ENCODE measurements at regions not wholly inside any gene's neighbourhood (a gene's known extent, or its start where the extent isn't known, plus 50 kb on each side); places are given as distances from the start of the nearest gene placed in this dataset.
A peak's percentile ranks its signal among the peaks of the same experiment; 100 is the strongest.
"Not testable (repeated sequence)": the region's sequence is repeated elsewhere in the genome, so short reads cannot be mapped to it uniquely, and the experiment has no call there.

DNA sequence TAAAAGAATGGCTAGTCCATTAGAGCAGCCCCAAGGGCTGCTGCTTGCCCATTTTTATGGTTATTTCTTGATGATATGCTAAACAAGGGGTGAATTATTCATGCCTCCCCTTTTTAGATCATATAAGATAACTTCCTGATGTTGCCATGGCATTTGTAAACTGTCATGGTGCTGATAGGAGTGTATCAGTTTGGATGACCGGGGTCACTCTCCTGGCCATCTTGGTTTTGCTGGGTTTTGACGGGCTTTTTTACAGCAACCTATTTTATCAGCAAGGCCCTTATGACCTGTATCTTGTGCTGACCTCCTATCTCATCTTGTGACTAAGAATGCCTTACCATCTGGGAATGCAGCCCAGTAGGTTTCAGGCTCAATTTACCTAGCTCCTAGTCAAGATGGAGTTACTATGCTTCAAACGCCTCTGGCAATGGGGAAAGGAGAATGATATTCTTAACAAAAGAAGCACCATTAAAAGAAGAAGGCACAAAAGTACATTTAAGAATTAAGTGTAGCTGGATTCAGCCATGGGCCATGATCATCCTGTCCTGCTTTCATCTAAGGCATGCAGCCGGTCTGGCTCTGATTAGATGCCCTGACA, 1156.0 kb downstream of the PCDH9 start:
- no peak for ATAC-seq (replicated peaks)
- Mint-ChIP-seq H3K27me3 (peaks cover 0 to 4% of the 10 kb centered on the region in 2 donors), H3K9me3 (no peaks in the 10 kb centered on the region), H3K4me3 (no peak overlapping the region), H3K36me3 (no peaks in the 10 kb centered on the region), H3K4me1 (no peaks in the 10 kb centered on the region), H3K27ac (no peak overlapping the region)
- no peak for DNase-seq

DNA sequence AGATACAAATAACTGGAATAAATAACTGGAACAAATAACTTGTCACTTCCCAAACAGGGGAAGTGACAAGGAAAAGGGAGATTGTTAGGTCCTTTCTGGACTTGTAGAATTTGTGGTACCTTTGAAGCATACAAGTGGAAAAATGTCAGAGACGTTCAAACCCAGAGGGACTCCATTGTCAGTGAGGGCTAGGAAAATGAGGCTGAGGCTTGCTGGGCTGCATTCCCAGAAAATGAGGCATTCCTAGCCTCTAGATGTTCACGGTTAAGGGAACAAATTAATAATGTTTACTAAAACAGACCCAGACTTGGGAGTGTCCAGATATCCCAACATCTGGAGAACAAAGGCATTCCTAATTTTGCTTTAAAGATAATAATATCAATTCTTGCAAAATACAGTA, 1158.0 kb downstream of the PCDH9 start:
- not testable (repeated sequence) for H3K9me3 Mint-ChIP-seq; H3K4me1 Mint-ChIP-seq; H3K4me3 Mint-ChIP-seq; H3K27ac Mint-ChIP-seq; H3K36me3 Mint-ChIP-seq; H3K27me3 Mint-ChIP-seq; DNase-seq; ATAC-seq (replicated peaks)

DNA sequence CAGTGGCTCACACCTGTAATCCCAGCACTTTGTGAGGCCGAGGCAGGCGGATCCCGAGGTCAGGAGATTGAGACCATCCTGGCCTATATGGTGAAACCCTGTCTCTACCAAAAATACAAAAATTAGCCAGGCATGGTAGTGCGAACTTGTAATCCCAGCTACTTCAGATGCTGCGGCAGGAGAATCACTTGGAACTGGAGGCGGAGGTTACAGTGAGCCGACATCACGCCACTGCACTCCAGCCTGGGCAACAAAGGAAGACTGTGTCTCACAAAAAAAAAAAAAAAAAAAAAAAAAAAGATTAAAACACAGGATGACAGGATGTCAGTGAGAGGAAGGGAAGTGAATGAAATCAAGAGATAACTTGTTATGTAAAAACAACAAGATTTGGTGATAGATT, 1158.5 kb downstream of the PCDH9 start:
- H3K27me3 Mint-ChIP-seq: peaks cover 0 to 4% of the 10 kb centered on the region in 2 donors
- DNase-seq (no peak), ATAC-seq (replicated peaks) (no peak)
- no peak overlapping the region for H3K27ac Mint-ChIP-seq
- H3K4me3 Mint-ChIP-seq: no peak overlapping the region
- H3K4me1 Mint-ChIP-seq: no peaks in the 10 kb centered on the region
- H3K36me3 Mint-ChIP-seq: no peaks in the 10 kb centered on the region
- H3K9me3 Mint-ChIP-seq: no peaks in the 10 kb centered on the region

DNA sequence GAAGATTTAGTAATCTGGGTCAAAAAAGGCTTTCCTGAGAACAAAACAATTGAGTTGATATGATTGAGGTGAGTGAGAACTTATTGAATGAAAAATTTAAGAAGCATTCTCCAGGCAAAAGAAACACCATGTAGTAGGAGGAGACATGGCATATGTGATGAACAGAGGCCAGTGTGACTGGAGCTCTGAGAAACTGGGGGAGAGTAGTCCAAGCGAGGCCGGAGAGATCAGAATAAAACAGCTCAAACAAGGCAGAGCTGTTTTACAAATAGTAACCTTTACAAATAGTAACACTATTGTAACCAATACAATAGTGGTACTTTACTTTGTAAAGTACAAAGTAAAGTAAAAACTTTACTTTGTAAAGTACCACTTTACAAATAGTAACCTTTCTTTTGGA, 1159.1 kb downstream of the PCDH9 start:
- DNase-seq (no peak), ATAC-seq (replicated peaks) (no peak)
- no peaks in the 10 kb centered on the region for H3K9me3 Mint-ChIP-seq
- H3K4me1 Mint-ChIP-seq: no peaks in the 10 kb centered on the region
- H3K27ac Mint-ChIP-seq: no peak overlapping the region
- no peaks in the 10 kb centered on the region for H3K36me3 Mint-ChIP-seq
- H3K27me3 Mint-ChIP-seq: peaks cover 0 to 4% of the 10 kb centered on the region in 2 donors
- H3K4me3 Mint-ChIP-seq: no peak overlapping the region

DNA sequence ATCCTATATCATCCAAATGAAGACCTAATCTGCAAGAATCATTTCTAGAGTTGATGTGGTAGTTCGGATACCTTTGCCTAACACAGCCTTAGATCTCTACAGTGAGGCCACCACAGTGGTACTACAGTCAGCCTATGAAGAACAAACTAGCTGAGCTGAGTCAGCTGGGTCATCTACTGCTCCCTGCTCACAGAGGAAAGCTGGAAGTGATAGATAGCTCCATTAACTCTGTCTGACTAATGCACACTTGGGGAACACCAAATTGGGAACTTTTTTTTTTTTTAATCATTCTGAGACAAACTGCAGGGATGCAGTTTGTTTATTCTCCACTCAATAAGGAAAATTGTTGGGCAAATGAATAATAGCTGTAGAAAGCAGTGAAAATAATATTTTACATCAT, 1160.6 kb downstream of the PCDH9 start:
- Mint-ChIP-seq H3K4me1 (no peaks in the 10 kb centered on the region), H3K27ac (no peak overlapping the region), H3K27me3 (peaks cover 0 to 4% of the 10 kb centered on the region in 2 donors), H3K4me3 (no peak overlapping the region), H3K36me3 (no peaks in the 10 kb centered on the region), H3K9me3 (no peaks in the 10 kb centered on the region)
- ATAC-seq (replicated peaks) (no peak), DNase-seq (no peak)

DNA sequence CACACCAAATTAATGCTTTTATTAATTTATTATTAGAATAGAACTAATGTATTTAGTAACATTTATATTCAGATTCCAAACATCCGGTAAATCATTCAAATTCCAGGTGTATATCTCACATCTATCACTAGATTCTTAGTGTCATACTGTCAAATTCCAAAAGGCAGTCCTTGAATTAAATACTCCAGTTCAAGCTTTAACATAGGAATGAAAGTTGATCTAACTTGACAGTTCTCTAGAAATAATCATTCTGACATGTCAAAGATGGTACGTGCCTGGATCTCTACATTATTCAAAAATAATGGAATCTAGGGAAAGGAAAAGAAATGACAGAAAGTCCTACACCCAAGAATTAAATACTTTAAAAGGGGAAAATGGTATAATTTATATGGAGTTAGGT, 1161.5 kb downstream of the PCDH9 start:
- Mint-ChIP-seq H3K9me3 (no peaks in the 10 kb centered on the region), H3K27ac (no peak overlapping the region)

DNA sequence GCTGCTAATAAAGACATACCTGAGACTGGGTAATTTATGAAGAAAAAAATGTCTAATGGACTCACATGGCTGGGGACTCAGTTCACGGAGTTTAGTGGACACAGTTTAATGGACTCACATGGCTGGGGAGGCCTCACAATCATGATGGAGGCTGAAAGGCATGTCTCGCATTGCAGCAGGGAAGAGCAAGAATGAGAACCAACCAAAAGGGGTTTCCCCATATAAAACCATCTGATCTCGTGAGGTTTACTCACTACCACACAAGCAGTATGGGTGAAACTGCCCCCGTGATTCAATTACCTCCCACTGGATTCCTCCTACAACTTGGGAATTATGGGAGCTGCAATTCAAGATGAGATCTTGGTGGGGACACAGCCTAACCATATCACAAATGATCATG, 1181.2 kb downstream of the PCDH9 start:
- Mint-ChIP-seq H3K27ac (no peak overlapping the region), H3K4me3 (no peak overlapping the region), H3K4me1 (no peaks in the 10 kb centered on the region), H3K9me3 (peaks cover 0 to 5% of the 10 kb centered on the region in 2 donors), H3K27me3 (no peaks in the 10 kb centered on the region), H3K36me3 (no peaks in the 10 kb centered on the region)
- ATAC-seq (replicated peaks) (peak in 1 of 2 donors; percentile 51), DNase-seq (no peak)

More for the DNA sequence above, 1161.5 kb downstream of the PCDH9 start:
- H3K27me3 Mint-ChIP-seq: peaks cover 0 to 4% of the 10 kb centered on the region in 2 donors
- no peaks in the 10 kb centered on the region for H3K4me1 Mint-ChIP-seq
- ATAC-seq (replicated peaks) (no peak), DNase-seq (no peak)
- no peaks in the 10 kb centered on the region for H3K36me3 Mint-ChIP-seq
- H3K4me3 Mint-ChIP-seq: no peak overlapping the region

DNA sequence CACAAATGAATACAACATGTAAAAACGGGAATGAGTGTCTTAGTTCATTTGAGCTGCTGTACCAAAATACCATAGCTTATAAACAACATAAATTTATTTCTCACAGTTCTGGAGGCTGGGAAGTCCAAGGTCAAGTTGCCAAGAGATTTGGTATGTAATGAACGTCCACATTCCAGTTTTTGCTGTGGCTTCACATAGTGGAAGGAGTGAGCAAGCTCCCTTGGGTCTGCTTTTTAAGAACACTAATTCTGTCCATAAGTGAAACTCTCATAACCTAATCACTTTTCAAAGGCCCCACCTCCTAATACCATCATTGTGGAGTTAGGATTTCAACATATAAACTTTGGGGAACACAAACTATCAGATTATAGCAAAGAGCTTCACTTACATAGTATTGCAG, 1189.6 kb downstream of the PCDH9 start:
- ATAC-seq (replicated peaks) (no peak), DNase-seq (no peak)
- H3K36me3 Mint-ChIP-seq: no peaks in the 10 kb centered on the region
- H3K27ac Mint-ChIP-seq: no peak overlapping the region
- no peaks in the 10 kb centered on the region for H3K9me3 Mint-ChIP-seq
- H3K4me3 Mint-ChIP-seq: no peak overlapping the region
- no peaks in the 10 kb centered on the region for H3K4me1 Mint-ChIP-seq
- H3K27me3 Mint-ChIP-seq: no peaks in the 10 kb centered on the region

DNA sequence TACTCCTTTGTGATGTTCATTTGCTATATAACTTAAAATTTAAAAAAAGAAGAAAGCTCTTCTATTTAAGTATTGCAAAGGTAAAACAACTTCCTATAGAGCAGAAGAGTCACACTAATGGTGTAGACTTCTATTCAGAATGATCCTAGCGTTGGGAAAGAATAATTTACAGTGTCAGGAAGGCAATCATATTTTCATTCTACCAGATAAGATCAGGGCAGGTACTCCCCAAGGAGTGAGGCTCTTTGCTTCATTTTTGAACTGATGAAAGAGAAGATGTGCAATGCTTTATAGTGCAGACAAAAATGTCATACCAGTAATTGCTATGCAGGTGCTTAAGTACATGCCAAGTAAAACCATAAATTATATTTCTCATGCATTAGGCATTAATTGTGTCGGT, 1193.0 kb downstream of the PCDH9 start:
- H3K9me3 Mint-ChIP-seq: no peaks in the 10 kb centered on the region
- no peaks in the 10 kb centered on the region for H3K36me3 Mint-ChIP-seq
- no peak overlapping the region for H3K4me3 Mint-ChIP-seq
- ATAC-seq (replicated peaks) (no peak), DNase-seq (no peak)
- H3K27me3 Mint-ChIP-seq: no peaks in the 10 kb centered on the region
- no peaks in the 10 kb centered on the region for H3K4me1 Mint-ChIP-seq
- no peak overlapping the region for H3K27ac Mint-ChIP-seq

DNA sequence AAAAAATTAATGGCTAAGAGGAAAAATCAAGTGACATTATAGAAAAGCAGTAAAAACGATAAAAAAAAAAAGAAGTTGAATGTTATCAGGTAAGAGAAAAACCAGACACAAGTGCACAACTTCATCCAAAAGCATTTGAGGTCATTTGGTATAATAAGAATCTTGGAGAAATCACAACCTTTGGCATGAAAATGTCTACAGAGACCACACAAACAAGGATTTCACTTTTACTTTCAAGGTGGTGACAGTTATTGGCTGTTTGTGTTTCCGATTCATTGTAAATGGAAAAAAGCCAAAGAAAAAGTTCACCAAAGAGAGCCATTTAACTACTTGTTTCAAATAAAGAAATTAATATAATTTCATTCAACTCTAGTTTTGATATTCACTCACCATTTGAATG, 1193.5 kb downstream of the PCDH9 start:
- H3K27ac Mint-ChIP-seq: no peak overlapping the region
- H3K4me3 Mint-ChIP-seq: no peak overlapping the region
- no peaks in the 10 kb centered on the region for H3K27me3 Mint-ChIP-seq
- H3K4me1 Mint-ChIP-seq: no peaks in the 10 kb centered on the region
- ATAC-seq (replicated peaks): no peak
- no peak for DNase-seq
- H3K9me3 Mint-ChIP-seq: no peaks in the 10 kb centered on the region
- no peaks in the 10 kb centered on the region for H3K36me3 Mint-ChIP-seq

DNA sequence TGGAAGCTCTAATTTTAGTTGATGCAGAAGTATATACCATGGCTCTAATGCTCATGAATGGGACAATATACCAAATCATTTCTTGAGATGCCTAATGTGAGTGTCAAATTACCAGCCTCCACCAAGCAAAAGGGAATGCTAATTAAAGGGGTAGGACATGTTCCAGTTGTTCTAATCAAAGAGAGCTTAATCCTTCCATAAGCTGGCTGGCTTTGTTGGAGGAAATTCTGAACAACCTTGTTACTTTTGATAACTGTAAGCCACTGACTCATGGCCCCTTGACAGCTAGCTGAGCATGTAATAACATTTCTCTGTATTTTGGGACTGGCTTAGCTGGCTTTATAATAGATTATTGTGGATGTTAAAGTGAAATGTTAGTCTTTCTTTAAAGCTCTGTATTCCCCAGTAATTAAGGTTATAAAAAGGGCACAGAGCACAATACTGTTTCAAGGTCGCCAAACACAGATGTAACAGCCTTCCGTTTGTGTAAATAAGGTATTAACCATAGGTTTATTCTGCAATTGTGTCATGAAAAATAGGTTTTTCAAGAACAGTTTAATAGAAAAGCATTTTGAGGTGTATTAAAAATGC, 1194.0 kb downstream of the PCDH9 start:
- H3K4me1 Mint-ChIP-seq: no peaks in the 10 kb centered on the region
- no peaks in the 10 kb centered on the region for H3K9me3 Mint-ChIP-seq
- no peak overlapping the region for H3K4me3 Mint-ChIP-seq
- no peaks in the 10 kb centered on the region for H3K36me3 Mint-ChIP-seq
- DNase-seq: no peak
- ATAC-seq (replicated peaks): no peak
- no peaks in the 10 kb centered on the region for H3K27me3 Mint-ChIP-seq
- H3K27ac Mint-ChIP-seq: no peak overlapping the region

DNA sequence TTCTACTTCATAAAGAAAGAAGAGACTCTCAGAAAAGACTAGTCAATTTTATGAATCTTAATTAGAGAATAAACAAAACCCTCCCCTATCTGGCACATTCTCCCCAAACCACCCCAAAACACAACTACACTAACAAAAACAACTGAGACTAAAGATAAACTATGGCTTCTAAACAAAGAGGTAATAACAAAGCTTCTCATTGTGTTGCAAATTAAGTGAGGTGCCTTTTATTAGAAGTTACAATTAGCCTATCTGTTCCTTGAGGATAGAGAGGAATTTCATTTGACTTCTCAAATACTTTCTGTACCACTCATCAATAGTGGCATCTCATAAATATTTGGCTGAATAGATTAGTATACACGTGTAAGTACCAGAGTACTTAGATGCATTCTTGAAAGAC, 1196.2 kb downstream of the PCDH9 start:
- no peak overlapping the region for H3K27ac Mint-ChIP-seq
- H3K27me3 Mint-ChIP-seq: no peaks in the 10 kb centered on the region
- no peak overlapping the region for H3K4me3 Mint-ChIP-seq
- no peaks in the 10 kb centered on the region for H3K36me3 Mint-ChIP-seq
- H3K4me1 Mint-ChIP-seq: no peaks in the 10 kb centered on the region
- ATAC-seq (replicated peaks): no peak
- no peaks in the 10 kb centered on the region for H3K9me3 Mint-ChIP-seq
- no peak for DNase-seq

DNA sequence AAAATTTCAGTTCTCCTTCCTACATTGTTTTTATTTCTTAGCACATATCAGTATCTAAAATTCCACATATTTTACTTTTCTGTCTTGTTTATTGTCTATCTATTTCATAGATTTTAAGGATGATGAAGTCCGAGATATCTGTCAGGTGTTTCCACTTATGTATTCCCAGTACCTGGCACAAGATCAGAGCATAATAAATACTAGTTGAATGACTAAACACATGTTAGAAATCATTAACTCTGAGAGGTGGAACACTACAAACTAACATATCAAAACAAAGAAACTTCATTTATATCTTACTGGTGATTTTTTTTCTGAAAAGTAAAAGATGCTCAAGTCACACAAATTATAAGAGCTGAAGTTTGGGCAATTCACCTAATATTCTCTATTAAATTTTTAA, 1208.3 kb downstream of the PCDH9 start:
- Mint-ChIP-seq H3K4me3 (no peak overlapping the region), H3K27ac (no peak overlapping the region), H3K27me3 (no peaks in the 10 kb centered on the region), H3K36me3 (no peaks in the 10 kb centered on the region), H3K9me3 (no peaks in the 10 kb centered on the region), H3K4me1 (no peaks in the 10 kb centered on the region)
- ATAC-seq (replicated peaks): no peak
- DNase-seq: no peak

DNA sequence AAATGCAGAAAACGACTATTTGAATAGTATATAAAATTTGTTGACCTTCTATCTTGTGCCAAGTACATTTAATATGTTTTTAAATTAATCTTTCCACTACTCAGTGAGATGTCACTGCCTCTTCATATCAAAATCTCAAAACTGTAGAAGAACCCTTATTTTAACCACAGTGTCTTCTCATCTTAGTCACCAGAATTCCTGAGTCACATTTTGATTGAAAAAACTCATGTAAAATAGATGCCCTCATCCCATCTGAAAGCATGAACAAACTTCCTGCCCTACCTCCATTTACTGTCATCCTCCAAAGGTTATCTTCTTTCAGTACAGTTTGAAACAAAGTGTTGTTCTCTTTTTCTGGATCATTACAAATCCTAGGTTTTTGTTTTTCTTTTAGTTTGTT, 1215.4 kb downstream of the PCDH9 start:
- Mint-ChIP-seq H3K27ac (no peak overlapping the region), H3K4me1 (no peaks in the 10 kb centered on the region), H3K27me3 (no peaks in the 10 kb centered on the region), H3K4me3 (no peak overlapping the region), H3K36me3 (no peaks in the 10 kb centered on the region), H3K9me3 (no peaks in the 10 kb centered on the region)
- ATAC-seq (replicated peaks): no peak
- no peak for DNase-seq

DNA sequence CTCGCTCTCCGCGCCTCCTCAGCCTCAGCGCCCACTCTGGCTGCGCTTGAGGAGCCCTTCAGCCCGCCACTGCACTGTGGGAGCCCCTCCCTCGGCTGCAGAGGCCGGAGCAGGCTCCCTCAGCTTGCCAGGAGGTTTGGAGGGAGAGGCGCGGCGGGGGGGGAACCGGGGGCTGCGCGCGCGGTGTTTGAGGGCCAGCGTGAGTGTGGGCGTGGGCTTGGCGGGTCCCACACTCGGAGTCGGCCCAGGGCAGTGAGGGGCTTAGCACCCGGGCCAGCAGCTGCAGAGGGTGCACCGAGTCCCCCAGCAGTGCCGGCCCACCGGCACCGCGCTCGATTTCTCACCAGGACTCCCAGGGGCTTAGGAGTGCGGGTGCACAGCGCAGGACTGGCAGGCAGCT, 1220.9 kb downstream of the PCDH9 start:
- H3K27me3 Mint-ChIP-seq: no peaks in the 10 kb centered on the region
- peaks cover 0 to 1% of the 10 kb centered on the region in 2 donors for H3K9me3 Mint-ChIP-seq
- no peak for ATAC-seq (replicated peaks)
- no peak overlapping the region for H3K4me3 Mint-ChIP-seq
- no peaks in the 10 kb centered on the region for H3K36me3 Mint-ChIP-seq
- H3K4me1 Mint-ChIP-seq: no peaks in the 10 kb centered on the region
- no peak for DNase-seq
- no peak overlapping the region for H3K27ac Mint-ChIP-seq

DNA sequence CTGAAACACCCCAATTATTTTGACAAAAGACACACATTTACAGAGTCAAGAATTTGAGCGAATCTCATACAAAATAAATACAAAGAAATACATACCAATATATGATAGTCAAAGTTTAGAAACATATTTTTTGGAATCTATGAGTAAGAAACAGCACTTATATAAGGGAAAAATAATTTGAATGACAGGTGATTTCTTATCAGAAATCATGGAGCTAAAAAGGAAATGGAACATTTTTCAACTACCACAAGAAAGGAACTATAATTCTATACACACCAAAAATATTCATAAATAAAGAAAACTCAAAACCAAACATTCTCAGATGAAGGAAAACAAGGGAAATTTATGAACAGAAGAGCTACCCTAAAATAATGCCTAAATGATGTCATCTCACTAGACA, 1226.6 kb downstream of the PCDH9 start:
- H3K9me3 Mint-ChIP-seq: peaks cover 4 to 5% of the 10 kb centered on the region in 2 donors
- DNase-seq (no peak), ATAC-seq (replicated peaks) (no peak)
- H3K4me1 Mint-ChIP-seq: no peaks in the 10 kb centered on the region
- H3K36me3 Mint-ChIP-seq: no peaks in the 10 kb centered on the region
- H3K27ac Mint-ChIP-seq: no peak overlapping the region
- H3K27me3 Mint-ChIP-seq: no peaks in the 10 kb centered on the region
- H3K4me3 Mint-ChIP-seq: no peak overlapping the region
